SU-DHL-6 (cell line): ENCODE measurements at regions not wholly inside any gene's neighbourhood (a gene's known extent, or its start where the extent isn't known, plus 50 kb on each side); places are given as distances from the start of the nearest gene placed in this dataset.

Source experiments
- CTCF ChIP-seq: fragments of 200-600 bp; sonication (generic); IDR thresholded peaks from one replicate; pipeline ENCODE4 v1.5.1; 2017; ENCODE audit warnings: antibody characterized with exemption, mild to moderate bottlenecking, low read length, moderate library complexity; ENCODE audit not compliant: insufficient read depth, poor library complexity, severe bottlenecking
- EZH2phosphoT487 ChIP-seq: fragments of 200-600 bp; sonication (generic), shearing (Covaris generic); conservative IDR thresholded peaks from 2 replicates; pipeline ENCODE4 v1.6.1; 2018; ENCODE audit warnings: mild to moderate bottlenecking, antibody characterized with exemption, low read length, moderate library complexity, mixed read lengths

DNA sequence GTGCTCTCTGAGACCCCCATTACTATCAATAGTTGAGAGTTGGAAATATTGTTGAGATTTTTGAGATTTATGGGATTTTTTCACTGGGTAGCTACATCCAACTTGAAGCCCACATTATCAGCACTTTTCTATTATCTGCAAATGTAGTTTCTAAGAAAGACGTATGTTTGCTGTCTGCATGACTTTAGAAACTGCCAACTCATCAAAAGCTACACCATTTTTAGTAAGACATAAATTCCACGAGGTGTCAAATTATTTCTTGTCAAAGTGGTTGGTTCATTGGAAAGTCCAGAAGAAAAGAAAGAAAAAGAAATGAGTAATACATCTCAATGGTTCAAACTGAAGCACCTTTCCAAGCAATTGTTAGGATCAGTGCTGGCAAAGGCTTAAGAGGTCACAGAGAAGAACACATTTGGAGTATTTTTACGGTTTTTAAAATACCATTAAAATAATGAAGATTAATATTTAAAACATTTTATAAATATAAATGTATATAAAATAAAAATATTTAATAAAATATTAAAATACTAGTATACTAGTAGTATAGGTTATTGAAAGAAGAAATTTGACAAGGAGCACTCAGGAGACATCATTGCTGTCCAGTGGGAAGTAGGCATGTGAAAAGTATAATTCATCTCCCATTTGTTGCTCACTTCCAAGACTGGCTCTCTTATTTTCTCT, 463.5 kb downstream of the TAFA4 start:
- no peak for TF ChIP-seq CTCF
- TF ChIP-seq EZH2phosphoT487, result no peak
